ENCODE measurements at regions not wholly inside any gene's neighbourhood (a gene's known extent, or its start where the extent isn't known, plus 50 kb on each side); places are given as distances from the start of the nearest gene placed in this dataset.

- no peaks in the 10 kb centered on the region for H3K4me1 Mint-ChIP-seq
- no peak overlapping the region for H3K4me3 Mint-ChIP-seq
- H3K27me3 Mint-ChIP-seq, result no peaks in the 10 kb centered on the region
- no peaks in the 10 kb centered on the region for H3K36me3 Mint-ChIP-seq (ENCODE audit: low read depth)
- no peak overlapping the region for H3K27ac Mint-ChIP-seq
- no peak for ATAC-seq
- no peak for DNase-seq
- no peaks in the 10 kb centered on the region for H3K9me3 ChIP-seq (ENCODE audit: control insufficient read depth, low read length, poor library complexity, severe bottlenecking)
These were observed 159.2 kb downstream of the SOX11 start for GRCh38 chr2:5851410-5851809.

GRCh38 chr2:5854797-5855196 is 162.6 kb downstream of the SOX11 start:
- no peaks in the 10 kb centered on the region for H3K36me3 Mint-ChIP-seq (ENCODE audit: low read depth)
- H3K27me3 Mint-ChIP-seq, result no peaks in the 10 kb centered on the region
- DNase-seq, result no peak
- H3K4me1 Mint-ChIP-seq, result no peaks in the 10 kb centered on the region
- H3K27ac Mint-ChIP-seq, result no peak overlapping the region
- no peak for ATAC-seq
- H3K9me3 ChIP-seq (ENCODE audit: control insufficient read depth, low read length, poor library complexity, severe bottlenecking), result no peaks in the 10 kb centered on the region
- no peak overlapping the region for H3K4me3 Mint-ChIP-seq

GRCh38 chr2:5867056-5867455 is 174.9 kb downstream of the SOX11 start:
- no peaks in the 10 kb centered on the region for H3K4me1 Mint-ChIP-seq
- no peaks in the 10 kb centered on the region for H3K27me3 Mint-ChIP-seq
- ATAC-seq, result no peak
- no peaks in the 10 kb centered on the region for H3K36me3 Mint-ChIP-seq (ENCODE audit: low read depth)
- no peak for DNase-seq
- no peak overlapping the region for H3K27ac Mint-ChIP-seq
- H3K9me3 ChIP-seq (ENCODE audit: control insufficient read depth, low read length, poor library complexity, severe bottlenecking), result no peaks in the 10 kb centered on the region
- H3K4me3 Mint-ChIP-seq, result no peak overlapping the region

- Mint-ChIP-seq H3K36me3 (ENCODE audit: low read depth) (peaks cover 2% of the 10 kb centered on the region), H3K4me3 (no peak overlapping the region), H3K27ac (no peak overlapping the region), H3K4me1 (no peaks in the 10 kb centered on the region), H3K27me3 (no peaks in the 10 kb centered on the region)
- DNase-seq (no peak), ATAC-seq (no peak)
- H3K9me3 ChIP-seq (ENCODE audit: control insufficient read depth, low read length, poor library complexity, severe bottlenecking), result no peaks in the 10 kb centered on the region
These were observed 176.7 kb downstream of the SOX11 start for GRCh38 chr2:5868931-5869330.

GRCh38 chr2:5869936-5870335 is 177.8 kb downstream of the SOX11 start:
- DNase-seq (no peak), ATAC-seq (no peak)
- Mint-ChIP-seq H3K4me1 (no peaks in the 10 kb centered on the region), H3K36me3 (ENCODE audit: low read depth) (peaks cover 2% of the 10 kb centered on the region), H3K27me3 (no peaks in the 10 kb centered on the region), H3K4me3 (no peak overlapping the region), H3K27ac (no peak overlapping the region)
- no peaks in the 10 kb centered on the region for H3K9me3 ChIP-seq (ENCODE audit: control insufficient read depth, low read length, poor library complexity, severe bottlenecking)

- H3K4me1 Mint-ChIP-seq, result no peaks in the 10 kb centered on the region
- H3K9me3 ChIP-seq (ENCODE audit: control insufficient read depth, low read length, poor library complexity, severe bottlenecking), result no peaks in the 10 kb centered on the region
- ATAC-seq, result no peak
- H3K4me3 Mint-ChIP-seq, result no peak overlapping the region
- H3K27me3 Mint-ChIP-seq, result no peaks in the 10 kb centered on the region
- H3K27ac Mint-ChIP-seq, result no peak overlapping the region
- DNase-seq, result no peak
- peaks cover 2% of the 10 kb centered on the region for H3K36me3 Mint-ChIP-seq (ENCODE audit: low read depth)
These were observed 185.2 kb downstream of the SOX11 start for GRCh38 chr2:5877360-5877759.

- Mint-ChIP-seq H3K36me3 (ENCODE audit: low read depth) (no peaks in the 10 kb centered on the region), H3K4me1 (no peaks in the 10 kb centered on the region), H3K27me3 (no peaks in the 10 kb centered on the region), H3K27ac (no peak overlapping the region), H3K4me3 (no peak overlapping the region)
- DNase-seq, result no peak
- no peak for ATAC-seq
- H3K9me3 ChIP-seq (ENCODE audit: control insufficient read depth, low read length, poor library complexity, severe bottlenecking), result no peaks in the 10 kb centered on the region
These were observed 193.4 kb downstream of the SOX11 start for GRCh38 chr2:5885451-5886173.

- H3K4me3 Mint-ChIP-seq, result no peak overlapping the region
- no peak for ATAC-seq
- no peaks in the 10 kb centered on the region for H3K36me3 Mint-ChIP-seq (ENCODE audit: low read depth)
- no peaks in the 10 kb centered on the region for H3K27me3 Mint-ChIP-seq
- H3K9me3 ChIP-seq (ENCODE audit: control insufficient read depth, low read length, poor library complexity, severe bottlenecking), result no peaks in the 10 kb centered on the region
- H3K4me1 Mint-ChIP-seq, result no peaks in the 10 kb centered on the region
- no peak for DNase-seq
- H3K27ac Mint-ChIP-seq, result no peak overlapping the region
These were observed 194.3 kb downstream of the SOX11 start for GRCh38 chr2:5886462-5886861.

- H3K27me3 Mint-ChIP-seq, result no peaks in the 10 kb centered on the region
- H3K4me1 Mint-ChIP-seq, result no peaks in the 10 kb centered on the region
- DNase-seq (no peak), ATAC-seq (no peak)
- H3K4me3 Mint-ChIP-seq, result no peak overlapping the region
- no peak overlapping the region for H3K27ac Mint-ChIP-seq
- H3K9me3 ChIP-seq (ENCODE audit: control insufficient read depth, low read length, poor library complexity, severe bottlenecking), result no peaks in the 10 kb centered on the region
- H3K36me3 Mint-ChIP-seq (ENCODE audit: low read depth), result no peaks in the 10 kb centered on the region
These were observed 195.9 kb downstream of the SOX11 start for GRCh38 chr2:5888126-5888525.

GRCh38 chr2:5889519-5889918 is 197.3 kb downstream of the SOX11 start:
- Mint-ChIP-seq H3K27ac (no peak overlapping the region), H3K27me3 (no peaks in the 10 kb centered on the region), H3K4me1 (no peaks in the 10 kb centered on the region), H3K36me3 (ENCODE audit: low read depth) (no peaks in the 10 kb centered on the region), H3K4me3 (no peak overlapping the region)
- DNase-seq (no peak), ATAC-seq (no peak)
- H3K9me3 ChIP-seq (ENCODE audit: control insufficient read depth, low read length, poor library complexity, severe bottlenecking), result no peaks in the 10 kb centered on the region

- ATAC-seq, result no peak
- Mint-ChIP-seq H3K4me3 (no peak overlapping the region), H3K27ac (no peak overlapping the region), H3K27me3 (no peaks in the 10 kb centered on the region), H3K4me1 (no peaks in the 10 kb centered on the region), H3K36me3 (ENCODE audit: low read depth) (no peaks in the 10 kb centered on the region)
- H3K9me3 ChIP-seq (ENCODE audit: control insufficient read depth, low read length, poor library complexity, severe bottlenecking), result no peaks in the 10 kb centered on the region
- DNase-seq, result no peak
These were observed 202.2 kb downstream of the SOX11 start for GRCh38 chr2:5894355-5894754.

GRCh38 chr2:5895284-5895683 is 203.1 kb downstream of the SOX11 start:
- H3K9me3 ChIP-seq (ENCODE audit: control insufficient read depth, low read length, poor library complexity, severe bottlenecking), result no peaks in the 10 kb centered on the region
- ATAC-seq (no peak), DNase-seq (no peak)
- Mint-ChIP-seq H3K27ac (no peak overlapping the region), H3K4me1 (no peaks in the 10 kb centered on the region), H3K27me3 (no peaks in the 10 kb centered on the region), H3K36me3 (ENCODE audit: low read depth) (no peaks in the 10 kb centered on the region), H3K4me3 (no peak overlapping the region)

- Mint-ChIP-seq H3K4me1 (no peaks in the 10 kb centered on the region), H3K27me3 (no peaks in the 10 kb centered on the region), H3K36me3 (ENCODE audit: low read depth) (no peaks in the 10 kb centered on the region), H3K4me3 (no peak overlapping the region), H3K27ac (no peak overlapping the region)
- H3K9me3 ChIP-seq (ENCODE audit: control insufficient read depth, low read length, poor library complexity, severe bottlenecking), result no peaks in the 10 kb centered on the region
- ATAC-seq, result no peak
- no peak for DNase-seq
These were observed 205.1 kb downstream of the SOX11 start for GRCh38 chr2:5897249-5897648.

GRCh38 chr2:5898667-5899066 is 206.5 kb downstream of the SOX11 start:
- H3K4me1 Mint-ChIP-seq, result no peaks in the 10 kb centered on the region
- no peaks in the 10 kb centered on the region for H3K9me3 ChIP-seq (ENCODE audit: control insufficient read depth, low read length, poor library complexity, severe bottlenecking)
- no peaks in the 10 kb centered on the region for H3K36me3 Mint-ChIP-seq (ENCODE audit: low read depth)
- H3K4me3 Mint-ChIP-seq, result no peak overlapping the region
- no peak for DNase-seq
- no peak overlapping the region for H3K27ac Mint-ChIP-seq
- no peaks in the 10 kb centered on the region for H3K27me3 Mint-ChIP-seq
- ATAC-seq, result no peak
